ENCODE measurements at regions not wholly inside any gene's neighbourhood (a gene's known extent, or its start where the extent isn't known, plus 50 kb on each side); places are given as distances from the start of the nearest gene placed in this dataset.

DNA sequence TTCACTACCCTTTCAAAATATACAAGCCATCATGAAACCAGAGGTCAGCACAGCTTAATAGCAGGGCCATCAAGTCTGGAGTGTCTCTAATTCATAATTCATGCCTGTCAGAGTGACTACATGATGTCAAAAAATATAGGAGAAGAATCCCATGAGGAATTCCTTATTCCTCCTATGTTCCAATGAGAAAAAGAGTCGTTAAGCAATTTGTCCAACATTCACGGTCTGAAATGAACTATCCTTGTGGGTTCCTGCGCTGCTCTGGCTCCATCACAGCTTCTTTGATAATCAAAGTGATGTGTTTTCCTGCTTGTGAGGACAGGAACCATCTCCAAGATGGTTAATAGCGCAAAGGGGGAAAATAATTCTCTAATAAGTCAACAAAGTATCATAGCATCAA, 560.4 kb upstream of the KLHL29 start (continued):
- TF ChIP-seq, protein P1, sequence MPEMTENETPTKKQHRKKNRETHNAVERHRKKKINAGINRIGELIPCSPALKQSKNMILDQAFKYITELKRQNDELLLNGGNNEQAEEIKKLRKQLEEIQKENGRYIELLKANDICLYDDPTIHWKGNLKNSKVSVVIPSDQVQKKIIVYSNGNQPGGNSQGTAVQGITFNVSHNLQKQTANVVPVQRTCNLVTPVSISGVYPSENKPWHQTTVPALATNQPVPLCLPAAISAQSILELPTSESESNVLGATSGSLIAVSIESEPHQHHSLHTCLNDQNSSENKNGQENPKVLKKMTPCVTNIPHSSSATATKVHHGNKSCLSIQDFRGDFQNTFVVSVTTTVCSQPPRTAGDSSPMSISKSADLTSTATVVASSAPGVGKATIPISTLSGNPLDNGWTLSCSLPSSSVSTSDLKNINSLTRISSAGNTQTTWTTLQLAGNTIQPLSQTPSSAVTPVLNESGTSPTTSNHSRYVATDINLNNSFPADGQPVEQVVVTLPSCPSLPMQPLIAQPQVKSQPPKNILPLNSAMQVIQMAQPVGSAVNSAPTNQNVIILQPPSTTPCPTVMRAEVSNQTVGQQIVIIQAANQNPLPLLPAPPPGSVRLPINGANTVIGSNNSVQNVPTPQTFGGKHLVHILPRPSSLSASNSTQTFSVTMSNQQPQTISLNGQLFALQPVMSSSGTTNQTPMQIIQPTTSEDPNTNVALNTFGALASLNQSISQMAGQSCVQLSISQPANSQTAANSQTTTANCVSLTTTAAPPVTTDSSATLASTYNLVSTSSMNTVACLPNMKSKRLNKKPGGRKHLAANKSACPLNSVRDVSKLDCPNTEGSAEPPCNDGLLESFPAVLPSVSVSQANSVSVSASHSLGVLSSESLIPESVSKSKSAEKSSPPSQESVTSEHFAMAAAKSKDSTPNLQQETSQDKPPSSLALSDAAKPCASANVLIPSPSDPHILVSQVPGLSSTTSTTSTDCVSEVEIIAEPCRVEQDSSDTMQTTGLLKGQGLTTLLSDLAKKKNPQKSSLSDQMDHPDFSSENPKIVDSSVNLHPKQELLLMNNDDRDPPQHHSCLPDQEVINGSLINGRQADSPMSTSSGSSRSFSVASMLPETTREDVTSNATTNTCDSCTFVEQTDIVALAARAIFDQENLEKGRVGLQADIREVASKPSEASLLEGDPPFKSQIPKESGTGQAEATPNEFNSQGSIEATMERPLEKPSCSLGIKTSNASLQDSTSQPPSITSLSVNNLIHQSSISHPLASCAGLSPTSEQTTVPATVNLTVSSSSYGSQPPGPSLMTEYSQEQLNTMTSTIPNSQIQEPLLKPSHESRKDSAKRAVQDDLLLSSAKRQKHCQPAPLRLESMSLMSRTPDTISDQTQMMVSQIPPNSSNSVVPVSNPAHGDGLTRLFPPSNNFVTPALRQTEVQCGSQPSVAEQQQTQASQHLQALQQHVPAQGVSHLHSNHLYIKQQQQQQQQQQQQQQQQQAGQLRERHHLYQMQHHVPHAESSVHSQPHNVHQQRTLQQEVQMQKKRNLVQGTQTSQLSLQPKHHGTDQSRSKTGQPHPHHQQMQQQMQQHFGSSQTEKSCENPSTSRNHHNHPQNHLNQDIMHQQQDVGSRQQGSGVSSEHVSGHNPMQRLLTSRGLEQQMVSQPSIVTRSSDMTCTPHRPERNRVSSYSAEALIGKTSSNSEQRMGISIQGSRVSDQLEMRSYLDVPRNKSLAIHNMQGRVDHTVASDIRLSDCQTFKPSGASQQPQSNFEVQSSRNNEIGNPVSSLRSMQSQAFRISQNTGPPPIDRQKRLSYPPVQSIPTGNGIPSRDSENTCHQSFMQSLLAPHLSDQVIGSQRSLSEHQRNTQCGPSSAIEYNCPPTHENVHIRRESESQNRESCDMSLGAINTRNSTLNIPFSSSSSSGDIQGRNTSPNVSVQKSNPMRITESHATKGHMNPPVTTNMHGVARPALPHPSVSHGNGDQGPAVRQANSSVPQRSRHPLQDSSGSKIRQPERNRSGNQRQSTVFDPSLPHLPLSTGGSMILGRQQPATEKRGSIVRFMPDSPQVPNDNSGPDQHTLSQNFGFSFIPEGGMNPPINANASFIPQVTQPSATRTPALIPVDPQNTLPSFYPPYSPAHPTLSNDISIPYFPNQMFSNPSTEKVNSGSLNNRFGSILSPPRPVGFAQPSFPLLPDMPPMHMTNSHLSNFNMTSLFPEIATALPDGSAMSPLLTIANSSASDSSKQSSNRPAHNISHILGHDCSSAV (CRISPR knock-in tag; IDR thresholded peaks at IDR 0.05; ENCODE audit: borderline replicate concordance), result no peak
- no peak for TF ChIP-seq NCOA5 (CRISPR knock-in tag; IDR thresholded peaks at IDR 0.05)
- no peak for TF ChIP-seq ZSCAN9 (CRISPR knock-in tag; IDR thresholded peaks at IDR 0.05; ENCODE audit: borderline replicate concordance)
- TF ChIP-seq, protein P2, sequence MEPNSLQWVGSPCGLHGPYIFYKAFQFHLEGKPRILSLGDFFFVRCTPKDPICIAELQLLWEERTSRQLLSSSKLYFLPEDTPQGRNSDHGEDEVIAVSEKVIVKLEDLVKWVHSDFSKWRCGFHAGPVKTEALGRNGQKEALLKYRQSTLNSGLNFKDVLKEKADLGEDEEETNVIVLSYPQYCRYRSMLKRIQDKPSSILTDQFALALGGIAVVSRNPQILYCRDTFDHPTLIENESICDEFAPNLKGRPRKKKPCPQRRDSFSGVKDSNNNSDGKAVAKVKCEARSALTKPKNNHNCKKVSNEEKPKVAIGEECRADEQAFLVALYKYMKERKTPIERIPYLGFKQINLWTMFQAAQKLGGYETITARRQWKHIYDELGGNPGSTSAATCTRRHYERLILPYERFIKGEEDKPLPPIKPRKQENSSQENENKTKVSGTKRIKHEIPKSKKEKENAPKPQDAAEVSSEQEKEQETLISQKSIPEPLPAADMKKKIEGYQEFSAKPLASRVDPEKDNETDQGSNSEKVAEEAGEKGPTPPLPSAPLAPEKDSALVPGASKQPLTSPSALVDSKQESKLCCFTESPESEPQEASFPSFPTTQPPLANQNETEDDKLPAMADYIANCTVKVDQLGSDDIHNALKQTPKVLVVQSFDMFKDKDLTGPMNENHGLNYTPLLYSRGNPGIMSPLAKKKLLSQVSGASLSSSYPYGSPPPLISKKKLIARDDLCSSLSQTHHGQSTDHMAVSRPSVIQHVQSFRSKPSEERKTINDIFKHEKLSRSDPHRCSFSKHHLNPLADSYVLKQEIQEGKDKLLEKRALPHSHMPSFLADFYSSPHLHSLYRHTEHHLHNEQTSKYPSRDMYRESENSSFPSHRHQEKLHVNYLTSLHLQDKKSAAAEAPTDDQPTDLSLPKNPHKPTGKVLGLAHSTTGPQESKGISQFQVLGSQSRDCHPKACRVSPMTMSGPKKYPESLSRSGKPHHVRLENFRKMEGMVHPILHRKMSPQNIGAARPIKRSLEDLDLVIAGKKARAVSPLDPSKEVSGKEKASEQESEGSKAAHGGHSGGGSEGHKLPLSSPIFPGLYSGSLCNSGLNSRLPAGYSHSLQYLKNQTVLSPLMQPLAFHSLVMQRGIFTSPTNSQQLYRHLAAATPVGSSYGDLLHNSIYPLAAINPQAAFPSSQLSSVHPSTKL (CRISPR knock-in tag; IDR thresholded peaks at IDR 0.05), result no peak
- TF ChIP-seq, protein P3, sequence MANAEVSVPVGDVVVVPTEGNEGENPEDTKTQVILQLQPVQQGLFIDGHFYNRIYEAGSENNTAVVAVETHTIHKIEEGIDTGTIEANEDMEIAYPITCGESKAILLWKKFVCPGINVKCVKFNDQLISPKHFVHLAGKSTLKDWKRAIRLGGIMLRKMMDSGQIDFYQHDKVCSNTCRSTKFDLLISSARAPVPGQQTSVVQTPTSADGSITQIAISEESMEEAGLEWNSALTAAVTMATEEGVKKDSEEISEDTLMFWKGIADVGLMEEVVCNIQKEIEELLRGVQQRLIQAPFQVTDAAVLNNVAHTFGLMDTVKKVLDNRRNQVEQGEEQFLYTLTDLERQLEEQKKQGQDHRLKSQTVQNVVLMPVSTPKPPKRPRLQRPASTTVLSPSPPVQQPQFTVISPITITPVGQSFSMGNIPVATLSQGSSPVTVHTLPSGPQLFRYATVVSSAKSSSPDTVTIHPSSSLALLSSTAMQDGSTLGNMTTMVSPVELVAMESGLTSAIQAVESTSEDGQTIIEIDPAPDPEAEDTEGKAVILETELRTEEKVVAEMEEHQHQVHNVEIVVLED (CRISPR knock-in tag; IDR thresholded peaks at IDR 0.05; ENCODE audit: borderline replicate concordance), result no peak
- TF ChIP-seq, protein P4, sequence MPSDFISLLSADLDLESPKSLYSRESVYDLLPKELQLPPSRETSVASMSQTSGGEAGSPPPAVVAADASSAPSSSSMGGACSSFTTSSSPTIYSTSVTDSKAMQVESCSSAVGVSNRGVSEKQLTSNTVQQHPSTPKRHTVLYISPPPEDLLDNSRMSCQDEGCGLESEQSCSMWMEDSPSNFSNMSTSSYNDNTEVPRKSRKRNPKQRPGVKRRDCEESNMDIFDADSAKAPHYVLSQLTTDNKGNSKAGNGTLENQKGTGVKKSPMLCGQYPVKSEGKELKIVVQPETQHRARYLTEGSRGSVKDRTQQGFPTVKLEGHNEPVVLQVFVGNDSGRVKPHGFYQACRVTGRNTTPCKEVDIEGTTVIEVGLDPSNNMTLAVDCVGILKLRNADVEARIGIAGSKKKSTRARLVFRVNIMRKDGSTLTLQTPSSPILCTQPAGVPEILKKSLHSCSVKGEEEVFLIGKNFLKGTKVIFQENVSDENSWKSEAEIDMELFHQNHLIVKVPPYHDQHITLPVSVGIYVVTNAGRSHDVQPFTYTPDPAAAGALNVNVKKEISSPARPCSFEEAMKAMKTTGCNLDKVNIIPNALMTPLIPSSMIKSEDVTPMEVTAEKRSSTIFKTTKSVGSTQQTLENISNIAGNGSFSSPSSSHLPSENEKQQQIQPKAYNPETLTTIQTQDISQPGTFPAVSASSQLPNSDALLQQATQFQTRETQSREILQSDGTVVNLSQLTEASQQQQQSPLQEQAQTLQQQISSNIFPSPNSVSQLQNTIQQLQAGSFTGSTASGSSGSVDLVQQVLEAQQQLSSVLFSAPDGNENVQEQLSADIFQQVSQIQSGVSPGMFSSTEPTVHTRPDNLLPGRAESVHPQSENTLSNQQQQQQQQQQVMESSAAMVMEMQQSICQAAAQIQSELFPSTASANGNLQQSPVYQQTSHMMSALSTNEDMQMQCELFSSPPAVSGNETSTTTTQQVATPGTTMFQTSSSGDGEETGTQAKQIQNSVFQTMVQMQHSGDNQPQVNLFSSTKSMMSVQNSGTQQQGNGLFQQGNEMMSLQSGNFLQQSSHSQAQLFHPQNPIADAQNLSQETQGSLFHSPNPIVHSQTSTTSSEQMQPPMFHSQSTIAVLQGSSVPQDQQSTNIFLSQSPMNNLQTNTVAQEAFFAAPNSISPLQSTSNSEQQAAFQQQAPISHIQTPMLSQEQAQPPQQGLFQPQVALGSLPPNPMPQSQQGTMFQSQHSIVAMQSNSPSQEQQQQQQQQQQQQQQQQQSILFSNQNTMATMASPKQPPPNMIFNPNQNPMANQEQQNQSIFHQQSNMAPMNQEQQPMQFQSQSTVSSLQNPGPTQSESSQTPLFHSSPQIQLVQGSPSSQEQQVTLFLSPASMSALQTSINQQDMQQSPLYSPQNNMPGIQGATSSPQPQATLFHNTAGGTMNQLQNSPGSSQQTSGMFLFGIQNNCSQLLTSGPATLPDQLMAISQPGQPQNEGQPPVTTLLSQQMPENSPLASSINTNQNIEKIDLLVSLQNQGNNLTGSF (CRISPR knock-in tag; IDR thresholded peaks at IDR 0.05), result no peak
- TF ChIP-seq ZNF232 (CRISPR knock-in tag; IDR thresholded peaks at IDR 0.05; ENCODE audit: borderline replicate concordance), result no peak

All from HepG2 (cell line).